HCT116 (cell line): ENCODE measurements at regions not wholly inside any gene's neighbourhood (a gene's known extent, or its start where the extent isn't known, plus 50 kb on each side); places are given as distances from the start of the nearest gene placed in this dataset.

ENCODE experiments used
- ATAC-seq: fragments of 200-7000 bp; cut with Tn5 transposase; 2 replicates; pipeline ENCODE4 v1.9.1; 2020; ENCODE audit warnings: mild to moderate bottlenecking, moderate library complexity
- BruUV-seq: library from RNA; stranded (reverse); fragments of 400-500 nt; replicated peaks from 2 replicates; lab custom pipeline; 2021; lab: Mats Ljungman, UMichigan
- CTCF ChIA-PET: fragments of 300-600 bp; sonication (Branson Sonifier 250); formaldehyde crosslinking; loops from one replicate; lab custom pipeline; 2021; ENCODE audit warnings: antibody characterized with exemption; lab: Charles Lee
- POLR2A ChIA-PET: fragments of 300-600, 350-600 bp; sonication (Branson Sonifier 250); formaldehyde crosslinking; loops from one replicate; lab custom pipeline; 2021; ENCODE audit warnings: antibody characterized with exemption; lab: Charles Lee
- RAD21 ChIA-PET, 2 experiments: fragments of 300-600 bp; sonication (Branson Sonifier 250); formaldehyde crosslinking; loops; one replicate each; lab custom pipeline; 2023; ENCODE audit warnings: low total read pairs in 2 of 2; ENCODE audit not compliant: uncharacterized antibody in 2 of 2, unreplicated experiment in 2 of 2, low non-redundant PET in 1 of 2; lab: Charles Lee
- DNase-seq: peaks from one replicate; pipeline ENCODE4 v3.0.0-alpha.2; 2010; ENCODE audit warnings: low read depth, low spot score
- H2AFZ ChIP-seq: fragments of 200-600 bp; shearing (Covaris generic), sonication (generic); 2 replicates; pipeline ENCODE4 v1.6.1; 2017; ENCODE audit warnings: low read depth, mixed run types, mixed read lengths, antibody characterized with exemption, low read length; ENCODE audit not compliant: poor library complexity, severe bottlenecking
- H3K27ac ChIP-seq: 2 replicates; pipeline ENCODE4 v1.5.1; 2012; ENCODE audit warnings: low read depth, low read length
- H3K27me3 ChIP-seq: fragments of 200-600 bp; sonication (generic); 2 replicates; pipeline ENCODE4 v1.6.1; 2016; ENCODE audit warnings: mixed run types, low read length, mixed read lengths; ENCODE audit not compliant: insufficient read depth
- H3K36me3 ChIP-seq, 2 experiments: fragments of 200-500 bp in 1 of 2; fragments of 200-600 bp in 1 of 2; sonication (Bioruptor generic) in 1 of 2; sonication (generic) in 1 of 2; 2 replicates each; pipeline versions ENCODE4 v1.5.1 to v1.6.1; 2014 to 2016; ENCODE audit warnings: low read length in 2 of 2, inconsistent platforms in 1 of 2, mixed read lengths in 1 of 2, mixed run types in 1 of 2; ENCODE audit not compliant: insufficient read depth in 2 of 2, control insufficient read depth in 1 of 2
- H3K4me1 ChIP-seq, 2 experiments: fragments of 200-600 bp in 1 of 2; sonication (generic) in 1 of 2; 2 replicates each; pipeline versions ENCODE4 v1.5.1 to v1.6.1; 2012 to 2017; ENCODE audit warnings: low read length in 2 of 2, inconsistent platforms in 1 of 2, mild to moderate bottlenecking in 1 of 2, mixed read lengths in 1 of 2, mixed run types in 1 of 2, moderate library complexity in 1 of 2; ENCODE audit not compliant: insufficient read depth in 2 of 2, control insufficient read depth in 1 of 2
- H3K4me2 ChIP-seq: fragments of 200-600 bp; sonication (generic); 2 replicates; pipeline ENCODE4 v1.6.1; 2017; ENCODE audit warnings: mixed run types, low read length, mixed read lengths
- H3K4me3 ChIP-seq, 2 experiments: fragments of 200-600 bp in 1 of 2; sonication (generic) in 1 of 2; replicated peaks in 1 of 2; 2 replicates each; pipeline ENCODE4 v1.5.1; 2011 to 2016; ENCODE audit warnings: low read length in 2 of 2, control low read depth in 1 of 2, low read depth in 1 of 2, mild to moderate bottlenecking in 1 of 2, mixed read lengths in 1 of 2, mixed run types in 1 of 2
- H3K79me2 ChIP-seq: fragments of 200-600 bp; sonication (generic); 2 replicates; pipeline ENCODE4 v1.6.1; 2017; ENCODE audit warnings: mild to moderate bottlenecking, mixed run types, low read length, moderate library complexity, mixed read lengths; ENCODE audit not compliant: insufficient read depth
- H3K9ac ChIP-seq: fragments of 200-600 bp; sonication (generic); 2 replicates; pipeline ENCODE4 v1.6.1; 2016; ENCODE audit warnings: low read length, mixed read lengths
- H3K9me2 ChIP-seq: fragments of 200-600 bp; sonication (generic), shearing (Covaris generic); 2 replicates; pipeline ENCODE4 v1.6.1; 2017; ENCODE audit warnings: mixed run types, mild to moderate bottlenecking, moderate library complexity; ENCODE audit not compliant: insufficient read depth
- H3K9me3 ChIP-seq, 2 experiments: fragments of 200-500 bp in 1 of 2; fragments of 200-600 bp in 1 of 2; sonication (Bioruptor generic) in 1 of 2; sonication (generic) in 1 of 2; 2 replicates each; pipeline ENCODE4 v1.6.1; 2014 to 2017; ENCODE audit warnings: low read length in 2 of 2, mixed read lengths in 2 of 2, inconsistent platforms in 1 of 2, low read depth in 1 of 2, mild to moderate bottlenecking in 1 of 2, mixed run types in 1 of 2, moderate library complexity in 1 of 2; ENCODE audit not compliant: control insufficient read depth in 1 of 2, insufficient read depth in 1 of 2
- H4K20me1 ChIP-seq: fragments of 200-600 bp; sonication (generic), shearing (Covaris generic); 2 replicates; pipeline ENCODE4 v1.6.1; 2017; ENCODE audit warnings: mixed run types, mild to moderate bottlenecking, moderate library complexity; ENCODE audit not compliant: insufficient read depth
- ATF3 ChIP-seq: IDR thresholded peaks from 2 replicates; pipeline ENCODE4 v1.6.1; 2012
- CBX3 ChIP-seq: IDR thresholded peaks from 2 replicates; pipeline ENCODE4 v1.6.1; 2012; ENCODE audit warnings: low read depth
- CEBPB ChIP-seq: IDR thresholded peaks from 2 replicates; pipeline ENCODE4 v1.6.1; 2012; ENCODE audit warnings: low read depth
- CTCF ChIP-seq, 3 experiments: fragments of 200-600 bp in 1 of 3; sonication (generic) in 1 of 3; IDR thresholded peaks in 2 of 3; conservative IDR thresholded peaks in 1 of 3; 2 replicates each; pipeline ENCODE4 v1.5.1; 2012 to 2017; ENCODE audit warnings: low read depth in 2 of 3, low read length in 2 of 3, antibody characterized with exemption in 1 of 3, borderline replicate concordance in 1 of 3, control low read depth in 1 of 3, mild to moderate bottlenecking in 1 of 3, mixed read lengths in 1 of 3, mixed run types in 1 of 3, moderate library complexity in 1 of 3; ENCODE audit not compliant: insufficient read depth in 1 of 3
- ELF1 ChIP-seq: IDR thresholded peaks from 2 replicates; pipeline ENCODE4 v1.6.1; 2012; ENCODE audit warnings: low read depth, borderline replicate concordance
- EZH2 ChIP-seq: fragments of 200-600 bp; sonication (generic); IDR thresholded peaks from 2 replicates; pipeline ENCODE4 v1.6.1; 2017; ENCODE audit warnings: antibody characterized with exemption, mixed run types
- EZH2phosphoT487 ChIP-seq: fragments of 200-600 bp; IDR thresholded peaks from 2 replicates; pipeline ENCODE4 v1.6.1; 2018; ENCODE audit warnings: antibody characterized with exemption, borderline replicate concordance
- FOSL1 ChIP-seq: IDR thresholded peaks from 2 replicates; pipeline ENCODE4 v1.6.1; 2012; ENCODE audit warnings: low read depth
- JUND ChIP-seq: IDR thresholded peaks from 2 replicates; pipeline ENCODE4 v1.6.1; 2012
- POLR2AphosphoS5 ChIP-seq: IDR thresholded peaks from 2 replicates; pipeline ENCODE4 v1.6.1; 2011; ENCODE audit warnings: mild to moderate bottlenecking, low read depth, low read length, moderate library complexity
- RAD21 ChIP-seq: IDR thresholded peaks from 2 replicates; pipeline ENCODE4 v1.6.1; 2012; ENCODE audit warnings: low read depth, mild to moderate bottlenecking
- SP1 ChIP-seq: IDR thresholded peaks from 2 replicates; pipeline ENCODE4 v1.6.1; 2012; ENCODE audit warnings: low read depth
- SRF ChIP-seq: IDR thresholded peaks from 2 replicates; pipeline ENCODE4 v1.6.1; 2012; ENCODE audit warnings: low read depth
- TCF7L2 ChIP-seq: IDR thresholded peaks from 2 replicates; pipeline ENCODE4 v1.7.0; 2011; ENCODE audit warnings: borderline replicate concordance, inconsistent platforms; ENCODE audit not compliant: insufficient read depth, insufficient read length; ENCODE audit errors: extremely low read depth
- YY1 ChIP-seq: IDR thresholded peaks from 2 replicates; pipeline ENCODE4 v1.6.1; 2011; ENCODE audit warnings: low read length, low read depth, moderate library complexity, mild to moderate bottlenecking; ENCODE audit not compliant: insufficient replicate concordance; ENCODE audit errors: extremely low read depth
- ZNF274 ChIP-seq: fragments of 200-500 bp; sonication (Bioruptor generic); IDR thresholded peaks from 2 replicates; pipeline ENCODE4 v1.6.1; 2014; ENCODE audit warnings: mild to moderate bottlenecking, low read depth, low read length, inconsistent platforms
- intact Hi-C: fragments of 100-400 bp; cut with micrococcal nuclease; formaldehyde crosslinking; loops from 2 replicates; pipeline ENCODE4 v1.10.0; 2022
- TF ChIP-seq, protein P1 (sequence below): IDR thresholded peaks from 2 replicates; pipeline ENCODE4 v1.6.1; 2012
- TF ChIP-seq, protein P2 (sequence below): IDR thresholded peaks from 2 replicates; pipeline ENCODE4 v1.6.1; 2012; ENCODE audit warnings: low read depth

DNA sequence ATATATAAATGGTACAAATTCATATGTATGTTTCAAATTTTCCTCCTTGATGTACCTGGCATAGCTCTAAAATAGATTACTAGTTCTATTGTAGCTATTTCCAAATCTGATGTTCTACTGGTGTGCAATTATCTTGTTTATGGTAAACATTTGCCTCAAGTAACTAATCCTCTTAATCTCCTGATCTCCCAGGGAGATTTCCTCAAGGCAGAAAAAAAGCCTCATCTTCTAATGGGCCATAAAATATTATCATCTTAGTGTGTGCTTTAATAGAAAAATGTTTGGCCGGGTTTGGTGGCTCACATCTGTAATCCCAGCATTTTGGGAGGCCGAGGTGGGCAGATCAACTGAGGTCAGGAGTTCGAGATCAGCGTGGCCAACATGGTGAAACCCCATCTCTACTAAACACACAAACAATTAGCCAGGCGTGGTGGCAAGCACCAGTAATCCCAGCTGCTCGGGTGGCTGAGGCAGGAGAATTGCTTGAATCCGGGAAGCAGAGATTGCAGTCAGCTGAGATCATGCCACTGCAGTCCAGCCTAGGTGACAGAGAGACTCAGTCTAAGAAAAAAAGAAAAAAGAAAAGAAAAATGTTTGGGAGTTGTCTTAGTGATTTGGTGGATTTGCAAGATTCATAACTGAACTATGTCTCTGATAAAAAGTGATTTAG lies 498.9 kb upstream of the SLITRK5 start:
- ChIA-PET RAD21 (no interaction called here), POLR2A (no interaction called here), CTCF (no interaction called here)
- TF ChIP-seq YY1 (no peak), ELF1 (no peak), CBX3 (no peak), TCF7L2 (no peak), POLR2AphosphoS5 (no peak), RAD21 (no peak), FOSL1 (no peak), ZNF274 (no peak), EZH2 (no peak), JUND (no peak), CEBPB (no peak), EZH2phosphoT487 (no peak), ATF3 (no peak), SP1 (no peak), CTCF (IDR thresholded peaks at IDR 0.05 in 2 of 3, conservative IDR thresholded peaks at IDR 0.05 in 1 of 3; ENCODE audit: borderline replicate concordance in 1 of 3, insufficient read depth in 1 of 3, low read depth in 2 of 3, low read length in 2 of 3) (no peak), SRF (no peak)
- TF ChIP-seq, protein P1, sequence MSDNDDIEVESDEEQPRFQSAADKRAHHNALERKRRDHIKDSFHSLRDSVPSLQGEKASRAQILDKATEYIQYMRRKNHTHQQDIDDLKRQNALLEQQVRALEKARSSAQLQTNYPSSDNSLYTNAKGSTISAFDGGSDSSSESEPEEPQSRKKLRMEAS: no peak
- TF ChIP-seq, protein P2, sequence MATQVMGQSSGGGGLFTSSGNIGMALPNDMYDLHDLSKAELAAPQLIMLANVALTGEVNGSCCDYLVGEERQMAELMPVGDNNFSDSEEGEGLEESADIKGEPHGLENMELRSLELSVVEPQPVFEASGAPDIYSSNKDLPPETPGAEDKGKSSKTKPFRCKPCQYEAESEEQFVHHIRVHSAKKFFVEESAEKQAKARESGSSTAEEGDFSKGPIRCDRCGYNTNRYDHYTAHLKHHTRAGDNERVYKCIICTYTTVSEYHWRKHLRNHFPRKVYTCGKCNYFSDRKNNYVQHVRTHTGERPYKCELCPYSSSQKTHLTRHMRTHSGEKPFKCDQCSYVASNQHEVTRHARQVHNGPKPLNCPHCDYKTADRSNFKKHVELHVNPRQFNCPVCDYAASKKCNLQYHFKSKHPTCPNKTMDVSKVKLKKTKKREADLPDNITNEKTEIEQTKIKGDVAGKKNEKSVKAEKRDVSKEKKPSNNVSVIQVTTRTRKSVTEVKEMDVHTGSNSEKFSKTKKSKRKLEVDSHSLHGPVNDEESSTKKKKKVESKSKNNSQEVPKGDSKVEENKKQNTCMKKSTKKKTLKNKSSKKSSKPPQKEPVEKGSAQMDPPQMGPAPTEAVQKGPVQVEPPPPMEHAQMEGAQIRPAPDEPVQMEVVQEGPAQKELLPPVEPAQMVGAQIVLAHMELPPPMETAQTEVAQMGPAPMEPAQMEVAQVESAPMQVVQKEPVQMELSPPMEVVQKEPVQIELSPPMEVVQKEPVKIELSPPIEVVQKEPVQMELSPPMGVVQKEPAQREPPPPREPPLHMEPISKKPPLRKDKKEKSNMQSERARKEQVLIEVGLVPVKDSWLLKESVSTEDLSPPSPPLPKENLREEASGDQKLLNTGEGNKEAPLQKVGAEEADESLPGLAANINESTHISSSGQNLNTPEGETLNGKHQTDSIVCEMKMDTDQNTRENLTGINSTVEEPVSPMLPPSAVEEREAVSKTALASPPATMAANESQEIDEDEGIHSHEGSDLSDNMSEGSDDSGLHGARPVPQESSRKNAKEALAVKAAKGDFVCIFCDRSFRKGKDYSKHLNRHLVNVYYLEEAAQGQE: no peak
- H3K79me2 ChIP-seq: no peaks in the 10 kb centered on the region
- BruUV-seq: no TSS peak
- no peak overlapping the region for H3K9ac ChIP-seq
- H3K4me3 ChIP-seq: no peak overlapping the region
- no peaks in the 10 kb centered on the region for H3K27me3 ChIP-seq
- H3K4me2 ChIP-seq: no peak overlapping the region
- no peaks in the 10 kb centered on the region for H3K36me3 ChIP-seq
- no peaks in the 10 kb centered on the region for H3K9me2 ChIP-seq
- no peaks in the 10 kb centered on the region; a peak in 1 of 4 replicates for H3K9me3 ChIP-seq
- ATAC-seq (no peak), DNase-seq (no peak)
- H3K27ac ChIP-seq: no peak overlapping the region
- no peaks in the 10 kb centered on the region for H4K20me1 ChIP-seq
- no peaks in the 10 kb centered on the region for H3K4me1 ChIP-seq
- intact Hi-C loops: no loop called here
- H2AFZ ChIP-seq: no peak overlapping the region
